HCT116 (cell line): ENCODE measurements at regions not wholly inside any gene's neighbourhood (a gene's known extent, or its start where the extent isn't known, plus 50 kb on each side); places are given as distances from the start of the nearest gene placed in this dataset.

Experiments
- CEBPB ChIP-seq: IDR thresholded peaks from 2 replicates; pipeline ENCODE4 v1.6.1; 2012; ENCODE audit warnings: low read depth
- CTCF ChIP-seq, 3 experiments: fragments of 200-600 bp in 1 of 3; sonication (generic) in 1 of 3; IDR thresholded peaks in 2 of 3; conservative IDR thresholded peaks in 1 of 3; 2 replicates each; pipeline ENCODE4 v1.5.1; 2012 to 2017; ENCODE audit warnings: low read depth in 2 of 3, low read length in 2 of 3, antibody characterized with exemption in 1 of 3, borderline replicate concordance in 1 of 3, control low read depth in 1 of 3, mild to moderate bottlenecking in 1 of 3, mixed read lengths in 1 of 3, mixed run types in 1 of 3, moderate library complexity in 1 of 3; ENCODE audit not compliant: insufficient read depth in 1 of 3
- EZH2phosphoT487 ChIP-seq: fragments of 200-600 bp; IDR thresholded peaks from 2 replicates; pipeline ENCODE4 v1.6.1; 2018; ENCODE audit warnings: antibody characterized with exemption, borderline replicate concordance
- JUND ChIP-seq: IDR thresholded peaks from 2 replicates; pipeline ENCODE4 v1.6.1; 2012
- POLR2A ChIP-seq: IDR thresholded peaks from 2 replicates; pipeline ENCODE4 v1.7.0; 2011; ENCODE audit warnings: borderline replicate concordance; ENCODE audit not compliant: insufficient read depth, insufficient read length; ENCODE audit errors: extremely low read depth
- POLR2AphosphoS5 ChIP-seq: IDR thresholded peaks from 2 replicates; pipeline ENCODE4 v1.6.1; 2011; ENCODE audit warnings: mild to moderate bottlenecking, low read depth, low read length, moderate library complexity
- ZBTB33 ChIP-seq: IDR thresholded peaks from 2 replicates; pipeline ENCODE4 v1.6.1; 2011; ENCODE audit warnings: mild to moderate bottlenecking, low read length, moderate library complexity; ENCODE audit not compliant: insufficient replicate concordance; ENCODE audit errors: extremely low read depth
- ZNF274 ChIP-seq: fragments of 200-500 bp; sonication (Bioruptor generic); IDR thresholded peaks from 2 replicates; pipeline ENCODE4 v1.6.1; 2014; ENCODE audit warnings: mild to moderate bottlenecking, low read depth, low read length, inconsistent platforms

- no peak for TF ChIP-seq POLR2A
- no peak for TF ChIP-seq EZH2phosphoT487
- TF ChIP-seq JUND, result no peak
- no peak for TF ChIP-seq CTCF (IDR thresholded peaks at IDR 0.05 in 2 of 3, conservative IDR thresholded peaks at IDR 0.05 in 1 of 3; ENCODE audit: borderline replicate concordance in 1 of 3, insufficient read depth in 1 of 3, low read depth in 2 of 3, low read length in 2 of 3)
- TF ChIP-seq ZNF274, result no peak
- no peak for TF ChIP-seq CEBPB
- TF ChIP-seq ZBTB33, result no peak
- TF ChIP-seq POLR2AphosphoS5, result no peak
Measured at GRCh38 chr6:159533568-159533967, 159.5 kb downstream of the SOD2 start.
